HG03280 (cell line): ENCODE measurements at regions not wholly inside any gene's neighbourhood (a gene's known extent, or its start where the extent isn't known, plus 50 kb on each side); places are given as distances from the start of the nearest gene placed in this dataset.
A peak's percentile ranks its signal among the peaks of the same experiment; 100 is the strongest.
"Not testable (repeated sequence)": the region's sequence is repeated elsewhere in the genome, so short reads cannot be mapped to it uniquely, and the experiment has no call there.

ENCODE experiments used
- ATAC-seq: cut with Tn5 transposase; IDR thresholded peaks from one replicate; pipeline ENCODE4 v1.9.1; 2021; ENCODE audit warnings: mild to moderate bottlenecking, moderate library complexity; ENCODE audit not compliant: unreplicated experiment

- no peak for ATAC-seq
These were observed 527.0 kb downstream of the RAB28 start for GRCh38 chr4:12957108-12957507.

GRCh38 chr4:12956026-12956425 is 528.1 kb downstream of the RAB28 start:
- ATAC-seq: no peak

GRCh38 chr4:12949719-12950490 is 534.2 kb downstream of the RAB28 start:
- ATAC-seq: no peak

GRCh38 chr4:12943069-12943468 is 541.1 kb downstream of the RAB28 start:
- ATAC-seq: no peak

GRCh38 chr4:12933760-12934221 is 550.3 kb downstream of the RAB28 start:
- ATAC-seq: no peak

- no peak for ATAC-seq
These were observed 551.8 kb downstream of the RAB28 start for GRCh38 chr4:12932203-12932788.

- ATAC-seq: no peak
These were observed 554.4 kb downstream of the RAB28 start for GRCh38 chr4:12929784-12930183.

GRCh38 chr4:12928751-12929150 is 555.4 kb downstream of the RAB28 start:
- ATAC-seq: no peak

GRCh38 chr4:12926189-12927066 is 557.7 kb downstream of the RAB28 start:
- ATAC-seq: peak; percentile 76

GRCh38 chr4:12924728-12925320 is 559.3 kb downstream of the RAB28 start:
- no peak for ATAC-seq

- no peak for ATAC-seq
These were observed 559.9 kb downstream of the RAB28 start for GRCh38 chr4:12924253-12924652.

GRCh38 chr4:12912896-12913418 is 571.2 kb downstream of the RAB28 start:
- no peak for ATAC-seq

GRCh38 chr4:12911750-12912358 is 572.3 kb downstream of the RAB28 start:
- ATAC-seq: no peak

GRCh38 chr4:12903640-12904039 is 580.5 kb downstream of the RAB28 start:
- ATAC-seq: not testable (repeated sequence)

- no peak for ATAC-seq
These were observed 581.4 kb downstream of the RAB28 start for GRCh38 chr4:12902735-12903134.

- ATAC-seq: no peak
These were observed 586.2 kb downstream of the RAB28 start for GRCh38 chr4:12897954-12898353.

- no peak for ATAC-seq
These were observed 590.1 kb downstream of the RAB28 start for GRCh38 chr4:12894062-12894461.

- ATAC-seq: no peak
These were observed 595.1 kb downstream of the RAB28 start for GRCh38 chr4:12889054-12889453.

- ATAC-seq: no peak
These were observed 599.0 kb downstream of the RAB28 start for GRCh38 chr4:12884846-12885796.
